Neural cell (in vitro differentiated cells): ENCODE measurements at regions not wholly inside any gene's neighbourhood (a gene's known extent, or its start where the extent isn't known, plus 50 kb on each side); places are given as distances from the start of the nearest gene placed in this dataset.

Source experiments
- EP300 ChIP-seq: fragments of 450-650 bp; conservative IDR thresholded peaks from 2 replicates; pipeline ENCODE4 v1.6.1; 2014; ENCODE audit warnings: antibody characterized with exemption, mild to moderate bottlenecking, moderate library complexity; ENCODE audit not compliant: poor library complexity, severe bottlenecking
- EZH2 ChIP-seq: fragments of 200-600, 300-800 bp; shearing (Covaris generic), sonication (generic); IDR thresholded peaks from 2 replicates; pipeline ENCODE4 v1.6.1; 2014; ENCODE audit warnings: antibody characterized with exemption, low read length, borderline replicate concordance, mild to moderate bottlenecking; ENCODE audit not compliant: insufficient read depth, poor library complexity, severe bottlenecking
- MXI1 ChIP-seq: fragments of 450-650 bp; conservative IDR thresholded peaks from 2 replicates; pipeline ENCODE4 v1.6.1; 2014; ENCODE audit warnings: antibody characterized with exemption, mild to moderate bottlenecking; ENCODE audit not compliant: poor library complexity, severe bottlenecking
- POLR2AphosphoS5 ChIP-seq: IDR thresholded peaks from 2 replicates; pipeline ENCODE4 v1.6.1; 2012
- RAD21 ChIP-seq: fragments of 450-650 bp; conservative IDR thresholded peaks from 2 replicates; pipeline ENCODE4 v1.6.1; 2014; ENCODE audit warnings: antibody characterized with exemption, mild to moderate bottlenecking, moderate library complexity
- REST ChIP-seq: IDR thresholded peaks from 2 replicates; pipeline ENCODE4 v1.6.1; 2012; ENCODE audit warnings: borderline replicate concordance
- SMC3 ChIP-seq: fragments of 450-650 bp; conservative IDR thresholded peaks from 2 replicates; pipeline ENCODE4 v1.6.1; 2014; ENCODE audit warnings: antibody characterized with exemption, mild to moderate bottlenecking, moderate library complexity; ENCODE audit not compliant: poor library complexity
- TAF1 ChIP-seq: IDR thresholded peaks from 2 replicates; pipeline ENCODE4 v1.6.1; 2012; ENCODE audit warnings: low read depth
- TF ChIP-seq, protein P1 (sequence below): fragments of 450-650 bp; IDR thresholded peaks from 2 replicates; pipeline ENCODE4 v1.5.1; 2014; ENCODE audit warnings: antibody characterized with exemption, mild to moderate bottlenecking, moderate library complexity; ENCODE audit not compliant: poor library complexity, severe bottlenecking

GRCh38 chr6:97401533-97401932, 118.5 kb upstream of the MMS22L start:
- TF ChIP-seq EZH2 (no peak), TAF1 (no peak), REST (no peak), RAD21 (no peak), POLR2AphosphoS5 (no peak), MXI1 (no peak), EP300 (no peak), SMC3 (no peak)
- TF ChIP-seq, protein P1, sequence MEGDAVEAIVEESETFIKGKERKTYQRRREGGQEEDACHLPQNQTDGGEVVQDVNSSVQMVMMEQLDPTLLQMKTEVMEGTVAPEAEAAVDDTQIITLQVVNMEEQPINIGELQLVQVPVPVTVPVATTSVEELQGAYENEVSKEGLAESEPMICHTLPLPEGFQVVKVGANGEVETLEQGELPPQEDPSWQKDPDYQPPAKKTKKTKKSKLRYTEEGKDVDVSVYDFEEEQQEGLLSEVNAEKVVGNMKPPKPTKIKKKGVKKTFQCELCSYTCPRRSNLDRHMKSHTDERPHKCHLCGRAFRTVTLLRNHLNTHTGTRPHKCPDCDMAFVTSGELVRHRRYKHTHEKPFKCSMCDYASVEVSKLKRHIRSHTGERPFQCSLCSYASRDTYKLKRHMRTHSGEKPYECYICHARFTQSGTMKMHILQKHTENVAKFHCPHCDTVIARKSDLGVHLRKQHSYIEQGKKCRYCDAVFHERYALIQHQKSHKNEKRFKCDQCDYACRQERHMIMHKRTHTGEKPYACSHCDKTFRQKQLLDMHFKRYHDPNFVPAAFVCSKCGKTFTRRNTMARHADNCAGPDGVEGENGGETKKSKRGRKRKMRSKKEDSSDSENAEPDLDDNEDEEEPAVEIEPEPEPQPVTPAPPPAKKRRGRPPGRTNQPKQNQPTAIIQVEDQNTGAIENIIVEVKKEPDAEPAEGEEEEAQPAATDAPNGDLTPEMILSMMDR = no peak
